ENCODE measurements at regions not wholly inside any gene's neighbourhood (a gene's known extent, or its start where the extent isn't known, plus 50 kb on each side); places are given as distances from the start of the nearest gene placed in this dataset.
"Not testable (repeated sequence)": the region's sequence is repeated elsewhere in the genome, so short reads cannot be mapped to it uniquely, and the experiment has no call there.

DNA sequence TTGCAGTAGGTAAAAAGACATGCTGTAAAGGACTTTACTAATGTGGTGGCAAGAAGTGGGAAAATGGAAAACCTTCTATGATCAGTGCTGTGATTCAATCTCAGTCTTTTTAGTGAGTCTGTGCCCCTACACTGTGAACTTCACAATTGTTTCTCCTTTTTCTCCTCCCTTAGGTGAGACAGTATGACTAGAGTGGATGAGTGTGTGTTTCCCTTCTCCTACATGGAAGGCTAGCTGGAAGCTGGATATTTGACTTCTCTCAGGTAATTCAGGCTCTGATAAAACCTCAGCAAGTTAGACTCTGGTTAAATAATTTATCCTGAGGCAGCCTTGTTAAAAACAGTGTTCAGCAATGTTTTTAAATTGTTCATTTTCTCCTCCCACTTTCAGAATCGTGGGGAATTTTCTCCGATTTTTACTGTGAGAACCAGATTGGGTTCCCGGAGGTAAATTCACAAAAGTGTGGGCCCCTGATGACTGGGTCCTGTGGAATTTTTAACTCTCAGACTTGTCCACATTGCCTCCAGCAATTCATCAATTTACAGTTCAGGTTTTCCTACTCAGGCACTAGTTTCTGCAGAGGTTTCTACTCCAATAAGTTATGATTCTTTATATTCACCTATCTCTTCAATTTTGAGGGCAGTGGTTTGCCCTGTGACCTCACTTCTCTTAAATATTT lies 149.1 kb upstream of the PIK3R1 start:
- no peak for DNase-seq

DNA sequence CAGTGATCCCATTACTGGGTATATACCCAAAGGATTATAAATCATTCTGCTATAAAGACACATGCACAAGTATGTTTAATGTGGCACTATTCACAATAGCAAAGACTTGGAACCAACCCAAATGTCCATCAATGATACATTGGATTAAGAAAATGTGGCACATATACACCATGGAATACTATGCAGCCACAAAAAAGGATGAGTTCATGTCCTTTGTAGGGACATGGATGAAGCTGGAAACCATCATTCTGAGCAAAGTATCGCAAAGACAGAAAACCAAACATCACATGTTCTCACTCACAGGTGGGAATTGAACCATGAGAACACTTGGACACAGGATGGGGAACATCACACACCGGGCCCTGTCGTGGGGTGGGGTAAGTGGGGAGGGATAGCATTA lies 150.2 kb upstream of the PIK3R1 start:
- DNase-seq = not testable (repeated sequence)

DNA sequence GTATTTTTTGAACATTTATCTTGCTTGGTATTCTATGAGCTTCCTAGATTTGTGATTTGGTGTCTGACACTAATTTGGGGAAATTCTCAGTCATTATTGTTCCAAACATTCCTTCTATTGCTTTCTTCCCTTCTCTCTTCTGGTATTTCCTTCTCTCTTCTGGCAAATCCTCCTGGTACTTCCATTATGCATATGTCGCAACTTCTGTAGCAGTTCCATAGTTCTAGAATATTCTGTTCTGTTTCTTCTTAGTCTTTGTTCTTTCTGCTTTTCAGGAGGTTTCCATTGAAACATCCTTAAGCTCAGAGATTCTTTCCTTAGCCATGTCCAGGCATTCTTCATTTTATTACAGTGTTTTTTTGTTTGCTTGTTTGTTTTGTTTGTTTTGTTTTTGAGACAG lies 155.2 kb upstream of the PIK3R1 start:
- no peak for DNase-seq

GRCh38 chr5:68057191-68057590 lies 158.4 kb upstream of the PIK3R1 start:
- no peak for DNase-seq

- DNase-seq = no peak
These were observed 159.9 kb upstream of the PIK3R1 start for GRCh38 chr5:68055686-68056085.

DNA sequence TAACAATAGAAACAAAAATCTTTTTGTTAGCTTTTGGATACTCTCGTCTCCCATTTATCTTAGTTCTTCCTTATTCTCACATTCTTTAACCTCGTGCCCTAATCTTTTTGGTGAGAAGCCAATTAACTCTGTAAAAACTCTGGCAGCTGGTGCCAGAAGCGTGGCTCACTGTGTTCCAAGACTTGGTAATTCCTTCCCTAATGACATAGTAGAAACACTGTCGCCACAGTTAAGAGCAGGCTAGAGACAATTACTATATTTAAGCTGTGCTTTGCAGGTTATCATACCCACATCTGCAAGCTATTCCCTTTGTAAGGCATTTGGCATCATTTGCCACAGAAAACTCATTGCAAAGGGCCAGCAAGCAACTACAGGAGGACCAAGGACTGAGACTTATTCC lies 160.9 kb upstream of the PIK3R1 start:
- peak in 1 of 3 experiments; percentile 41 for DNase-seq

GRCh38 chr5:68053202-68053601 lies 162.4 kb upstream of the PIK3R1 start:
- DNase-seq = no peak

GRCh38 chr5:68049053-68049713 lies 166.4 kb upstream of the PIK3R1 start:
- no peak for DNase-seq

DNA sequence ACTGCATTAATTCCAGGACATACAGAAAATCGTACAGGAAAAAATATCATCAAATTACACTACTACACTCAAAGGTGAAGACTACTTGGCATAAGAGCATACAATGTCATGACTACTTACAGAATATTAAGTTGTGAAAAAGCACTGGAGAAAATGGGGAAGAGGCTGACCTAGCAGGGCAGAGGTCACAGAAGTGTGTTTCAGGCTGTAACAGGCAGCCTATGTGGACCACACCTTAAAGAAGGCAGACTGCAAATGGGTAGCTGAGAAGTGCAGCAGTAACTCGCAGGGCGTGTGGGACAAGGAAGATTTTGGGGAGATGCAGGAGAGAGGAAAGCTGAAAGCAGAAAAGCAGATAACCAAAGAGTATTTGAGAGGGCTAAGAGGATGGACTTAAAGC lies 167.0 kb upstream of the PIK3R1 start:
- no peak for DNase-seq

DNA sequence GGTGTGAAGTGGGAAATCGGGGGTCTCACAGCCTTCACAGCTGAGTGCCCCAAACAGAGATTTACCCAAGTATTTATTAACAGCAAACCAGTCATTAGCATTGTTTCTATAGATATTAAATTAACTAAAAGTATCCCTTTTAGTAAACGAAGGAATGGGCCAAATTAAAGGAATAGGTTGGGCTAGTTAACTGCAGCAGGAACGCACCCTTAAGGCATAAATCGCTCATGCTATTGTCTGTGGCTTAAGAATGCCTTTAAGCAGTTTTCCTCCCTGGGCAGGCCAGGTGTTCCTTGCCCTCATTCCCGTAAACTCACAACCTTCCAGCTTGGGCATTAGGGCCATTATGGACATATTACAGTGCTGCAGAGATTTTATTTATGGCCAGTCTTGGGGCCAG lies 167.5 kb upstream of the PIK3R1 start:
- peak in 1 of 3 experiments; percentile 9 for DNase-seq

DNA sequence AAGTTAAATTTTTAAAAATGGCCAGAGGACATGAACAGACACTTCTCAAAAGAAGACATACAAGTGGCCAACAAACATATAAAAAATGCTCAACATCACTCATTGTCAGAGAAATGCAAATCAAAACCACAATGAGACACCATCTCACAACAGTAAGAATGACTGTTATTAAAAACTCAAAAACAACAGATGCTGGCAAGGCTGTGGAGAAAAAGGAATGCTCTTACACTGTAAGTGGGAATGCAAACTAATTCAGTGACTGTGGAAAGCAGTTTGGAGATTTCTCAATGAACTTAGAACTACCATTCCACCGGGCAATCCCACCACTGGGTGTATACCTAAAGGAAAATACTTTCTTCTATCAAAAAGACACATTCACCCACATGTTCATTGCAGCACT lies 168.5 kb upstream of the PIK3R1 start:
- no peak for DNase-seq

GRCh38 chr5:68046445-68046844 lies 169.1 kb upstream of the PIK3R1 start:
- no peak for DNase-seq

GRCh38 chr5:68041293-68041692 lies 174.3 kb upstream of the PIK3R1 start:
- DNase-seq = no peak

DNA sequence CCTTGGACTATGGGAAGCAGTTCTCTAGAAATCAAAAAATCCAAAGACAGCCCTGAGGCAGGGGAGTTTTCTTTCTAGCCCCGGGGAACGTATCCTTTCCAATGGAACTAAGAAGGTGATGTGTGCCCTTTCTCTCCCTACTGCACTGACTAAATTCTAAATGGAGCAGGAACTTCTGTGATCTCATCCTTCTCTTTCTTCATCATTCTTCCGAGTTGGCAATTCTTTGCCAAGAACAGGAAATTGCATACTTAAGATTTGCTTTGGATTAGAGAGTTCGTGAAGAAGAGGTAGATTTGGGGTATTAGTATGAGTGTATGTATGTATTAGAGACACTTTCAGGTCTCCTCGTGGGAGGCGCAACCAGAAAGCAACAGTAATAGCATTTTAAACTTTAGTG lies 178.0 kb upstream of the PIK3R1 start:
- no peak for DNase-seq

DNA sequence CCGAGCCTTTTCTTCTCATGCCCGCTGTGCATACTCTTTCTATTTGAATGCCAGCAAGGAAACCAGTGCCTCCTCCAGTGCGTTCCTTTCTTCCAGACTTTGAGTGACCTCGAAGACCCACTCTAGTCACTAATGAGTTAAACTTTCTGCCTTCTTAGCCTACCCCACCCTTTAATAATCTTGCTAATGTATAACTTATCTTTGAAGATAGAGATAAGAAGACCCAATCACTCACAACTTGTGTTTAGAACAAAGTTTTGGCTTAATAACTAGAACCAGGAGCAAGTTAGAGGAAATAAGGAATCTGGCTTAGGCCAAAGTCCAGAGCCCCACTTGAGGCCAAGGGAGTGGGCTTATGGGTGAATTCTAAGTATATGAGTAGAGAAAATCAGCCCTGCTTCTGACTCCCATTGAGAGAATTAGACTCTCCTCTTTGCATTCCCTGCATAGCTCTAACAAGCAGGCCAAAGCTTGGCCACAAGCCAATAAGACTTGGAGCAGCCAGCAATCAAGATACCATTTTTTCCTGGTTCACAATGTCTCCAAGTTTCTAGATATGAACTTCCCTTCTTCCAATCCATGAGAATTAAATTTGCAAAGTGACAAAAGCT lies 181.5 kb upstream of the PIK3R1 start:
- no peak for DNase-seq

- DNase-seq = no peak
These were observed 182.5 kb upstream of the PIK3R1 start for GRCh38 chr5:68033029-68033428.

GRCh38 chr5:68032216-68032762 lies 183.3 kb upstream of the PIK3R1 start:
- DNase-seq = no peak

GRCh38 chr5:68028131-68028727 lies 187.3 kb upstream of the PIK3R1 start:
- no peak for DNase-seq

- no peak for DNase-seq
These were observed 188.0 kb upstream of the PIK3R1 start for GRCh38 chr5:68027519-68027918.

GRCh38 chr5:68026092-68026885 lies 189.3 kb upstream of the PIK3R1 start:
- no peak for DNase-seq

DNA sequence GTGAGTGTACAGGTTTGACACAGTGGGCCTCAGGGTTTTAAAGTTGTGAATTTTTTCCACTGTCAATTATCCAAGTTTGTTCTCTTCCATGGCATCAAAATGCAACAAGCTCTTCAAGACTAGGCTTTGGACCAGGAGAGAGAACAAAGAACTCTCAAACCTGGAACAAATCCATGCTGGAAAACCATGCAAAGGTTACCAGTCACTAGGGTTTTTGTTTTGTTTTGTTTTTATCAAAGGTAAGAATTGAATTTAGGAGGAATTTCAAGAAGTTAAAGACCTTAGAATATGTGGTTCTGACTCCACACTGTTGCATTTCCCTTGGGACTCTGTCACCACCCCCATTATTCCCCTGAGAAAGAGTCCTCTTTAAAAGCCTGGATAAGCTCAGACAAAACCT lies 191.1 kb upstream of the PIK3R1 start:
- DNase-seq = no peak

- DNase-seq = no peak
These were observed 193.6 kb upstream of the PIK3R1 start for GRCh38 chr5:68021916-68022315.

DNA sequence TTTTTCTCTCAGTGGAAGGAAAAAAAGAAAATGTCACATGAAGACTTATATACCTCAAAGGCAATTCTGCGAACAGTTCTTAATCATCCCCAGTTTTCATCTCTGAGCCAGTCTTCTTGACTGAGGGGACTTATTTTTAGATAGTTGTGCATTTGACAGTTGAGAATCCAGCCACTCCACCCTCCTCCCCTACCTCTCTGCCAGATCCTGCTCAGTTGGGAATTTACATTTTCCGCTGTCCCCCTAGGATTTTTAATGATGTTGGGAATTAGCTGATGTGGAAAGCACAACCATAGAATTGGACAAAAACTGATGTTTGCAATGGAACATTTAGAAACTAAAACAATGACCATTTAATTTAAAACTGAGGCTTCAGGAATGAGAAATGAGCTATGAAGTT lies 194.3 kb upstream of the PIK3R1 start:
- no peak for DNase-seq
